Smooth muscle cell (in vitro differentiated cells): ENCODE measurements at regions not wholly inside any gene's neighbourhood (a gene's known extent, or its start where the extent isn't known, plus 50 kb on each side); places are given as distances from the start of the nearest gene placed in this dataset.

Source experiments
- DNase-seq: peaks from one replicate; lab custom pipeline; 2025; ENCODE audit not compliant: unreplicated experiment; lab: John Stamatoyannopoulos, UW
- H2AFZ ChIP-seq: fragments of 200-600 bp; sonication (generic); 2 replicates; pipeline ENCODE4 v1.6.0; 2016; ENCODE audit warnings: antibody characterized with exemption, low read depth, mild to moderate bottlenecking
- H3F3A ChIP-seq: fragments of 200-600 bp; sonication (generic); 2 replicates; pipeline ENCODE4 v1.6.0; 2017; ENCODE audit warnings: antibody characterized with exemption, low read depth
- H3K27ac ChIP-seq: fragments of 200-600 bp; sonication (generic); 2 replicates; pipeline ENCODE4 v1.5.1; 2016; ENCODE audit warnings: low read depth, mild to moderate bottlenecking
- H3K27me3 ChIP-seq: fragments of 200-600 bp; sonication (generic); 2 replicates; pipeline ENCODE4 v1.6.1; 2016; ENCODE audit warnings: low read depth, mild to moderate bottlenecking
- H3K36me3 ChIP-seq: fragments of 200-600 bp; sonication (generic); 2 replicates; pipeline ENCODE4 v1.5.1; 2016; ENCODE audit warnings: low read depth
- H3K4me1 ChIP-seq: fragments of 200-600 bp; sonication (generic); 2 replicates; pipeline ENCODE4 v1.5.1; 2016; ENCODE audit warnings: low read depth
- H3K4me2 ChIP-seq: fragments of 200-600 bp; sonication (generic); 2 replicates; pipeline ENCODE4 v1.6.0; 2016; ENCODE audit warnings: mild to moderate bottlenecking
- H3K4me3 ChIP-seq: fragments of 200-600 bp; sonication (generic); 2 replicates; pipeline ENCODE4 v1.5.1; 2016; ENCODE audit warnings: mild to moderate bottlenecking
- H3K79me2 ChIP-seq: fragments of 200-600 bp; sonication (generic); 2 replicates; pipeline ENCODE4 v1.6.0; 2016; ENCODE audit warnings: low read depth, mild to moderate bottlenecking
- H3K9ac ChIP-seq: fragments of 200-600 bp; sonication (generic); 2 replicates; pipeline ENCODE4 v1.6.0; 2016; ENCODE audit warnings: low read depth
- H3K9me3 ChIP-seq: fragments of 200-600 bp; sonication (generic); replicated peaks from 2 replicates; pipeline ENCODE4 v1.5.1; 2016; ENCODE audit warnings: low read depth
- H4K20me1 ChIP-seq: fragments of 200-600 bp; sonication (generic); 2 replicates; pipeline ENCODE4 v1.6.0; 2016; ENCODE audit warnings: low read depth
- WGBS: methylation state at CpG from one replicate; pipeline ENCODE4 v1.1.7; 2016; ENCODE audit warnings: low lambda C conversion rate; 5-methylcytosine and 5-hydroxymethylcytosine counted together
- TF ChIP-seq, protein P1 (sequence below): fragments of 200-600 bp; sonication (generic); IDR thresholded peaks from 2 replicates; pipeline ENCODE4 v1.5.1; 2017; ENCODE audit warnings: borderline replicate concordance, mild to moderate bottlenecking, antibody characterized with exemption; ENCODE audit not compliant: insufficient read depth, poor library complexity, severe bottlenecking

GRCh38 chr2:195582188-195582587 lies 74.8 kb upstream of the SLC39A10 start:
- Histone ChIP-seq H3K27ac (no peak overlapping the region), H3K4me1 (no peaks in the 10 kb centered on the region), H3K9ac (no peak overlapping the region), H3K4me2 (no peak overlapping the region), H3K27me3 (no peaks in the 10 kb centered on the region), H3K36me3 (no peaks in the 10 kb centered on the region), H2AFZ (no peak overlapping the region), H4K20me1 (no peaks in the 10 kb centered on the region), H3K79me2 (no peaks in the 10 kb centered on the region), H3K4me3 (no peak overlapping the region), H3F3A (no peaks in the 10 kb centered on the region), H3K9me3 (no peaks in the 10 kb centered on the region)
- TF ChIP-seq, protein P1, sequence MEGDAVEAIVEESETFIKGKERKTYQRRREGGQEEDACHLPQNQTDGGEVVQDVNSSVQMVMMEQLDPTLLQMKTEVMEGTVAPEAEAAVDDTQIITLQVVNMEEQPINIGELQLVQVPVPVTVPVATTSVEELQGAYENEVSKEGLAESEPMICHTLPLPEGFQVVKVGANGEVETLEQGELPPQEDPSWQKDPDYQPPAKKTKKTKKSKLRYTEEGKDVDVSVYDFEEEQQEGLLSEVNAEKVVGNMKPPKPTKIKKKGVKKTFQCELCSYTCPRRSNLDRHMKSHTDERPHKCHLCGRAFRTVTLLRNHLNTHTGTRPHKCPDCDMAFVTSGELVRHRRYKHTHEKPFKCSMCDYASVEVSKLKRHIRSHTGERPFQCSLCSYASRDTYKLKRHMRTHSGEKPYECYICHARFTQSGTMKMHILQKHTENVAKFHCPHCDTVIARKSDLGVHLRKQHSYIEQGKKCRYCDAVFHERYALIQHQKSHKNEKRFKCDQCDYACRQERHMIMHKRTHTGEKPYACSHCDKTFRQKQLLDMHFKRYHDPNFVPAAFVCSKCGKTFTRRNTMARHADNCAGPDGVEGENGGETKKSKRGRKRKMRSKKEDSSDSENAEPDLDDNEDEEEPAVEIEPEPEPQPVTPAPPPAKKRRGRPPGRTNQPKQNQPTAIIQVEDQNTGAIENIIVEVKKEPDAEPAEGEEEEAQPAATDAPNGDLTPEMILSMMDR, result no peak
- WGBS, result 97% methylated on average over 1 of the region's 1 CpG
- no peak for DNase-seq

- no peak overlapping the region for H3K9ac ChIP-seq
- no peaks in the 10 kb centered on the region for H3K79me2 ChIP-seq
- DNase-seq, result no peak
- no peak overlapping the region for H3K4me2 ChIP-seq
- TF ChIP-seq, protein P1, result no peak
- H2AFZ ChIP-seq, result peak overlapping the region; percentile 7
- no peaks in the 10 kb centered on the region for H3K27me3 ChIP-seq
- no peaks in the 10 kb centered on the region for H3K9me3 ChIP-seq
- H3K4me3 ChIP-seq, result no peak overlapping the region
- H3K36me3 ChIP-seq, result no peaks in the 10 kb centered on the region
- WGBS, result 88% methylated on average over 2 of the region's 2 CpGs
- no peak overlapping the region for H3K27ac ChIP-seq
- no peaks in the 10 kb centered on the region for H4K20me1 ChIP-seq
- H3F3A ChIP-seq, result no peaks in the 10 kb centered on the region
- no peaks in the 10 kb centered on the region for H3K4me1 ChIP-seq
Measured at GRCh38 chr2:195579776-195580555, 77.1 kb upstream of the SLC39A10 start.

DNA sequence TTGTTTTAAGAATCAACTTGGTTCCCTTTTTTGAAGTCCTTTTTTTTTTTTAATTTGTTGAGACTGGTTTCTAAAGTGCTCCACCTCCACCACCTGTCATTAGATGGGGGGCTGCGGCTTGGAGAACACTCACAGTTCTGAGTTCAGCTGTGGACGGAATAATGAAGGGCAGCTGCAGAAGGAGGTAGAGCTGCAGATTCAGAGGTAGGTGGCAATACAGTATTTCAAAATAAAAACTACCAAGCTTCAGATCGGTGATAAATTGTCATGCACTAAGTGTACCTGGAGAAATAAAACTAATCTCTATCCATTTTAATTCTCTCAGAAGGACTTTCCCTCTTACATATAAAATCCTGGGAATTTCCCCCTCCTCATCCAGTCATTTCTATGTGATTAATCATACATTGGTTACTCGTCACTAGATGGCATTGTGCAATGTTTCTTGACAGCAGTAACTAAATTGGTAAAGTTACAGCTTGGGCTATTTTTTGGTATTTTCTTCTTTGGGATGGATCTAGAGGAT lies 81.1 kb upstream of the SLC39A10 start:
- no peak for DNase-seq
- H3K27ac ChIP-seq, result peak overlapping the region; percentile 56

More for the DNA sequence above, 81.1 kb upstream of the SLC39A10 start:
- H3K4me2 ChIP-seq, result peak overlapping the region; percentile 30
- peak overlapping the region; percentile 11 for H2AFZ ChIP-seq
- H3F3A ChIP-seq, result no peaks in the 10 kb centered on the region
- no peaks in the 10 kb centered on the region for H3K79me2 ChIP-seq
- H3K9ac ChIP-seq, result peak overlapping the region; percentile 58
- H3K4me1 ChIP-seq, result no peaks in the 10 kb centered on the region
- H3K27me3 ChIP-seq, result no peaks in the 10 kb centered on the region
- H3K9me3 ChIP-seq, result no peaks in the 10 kb centered on the region
- no peak overlapping the region for H3K4me3 ChIP-seq
- no peaks in the 10 kb centered on the region for H4K20me1 ChIP-seq
- TF ChIP-seq, protein P1, result no peak
- 57% methylated on average over 4 of the region's 4 CpGs for WGBS
- no peaks in the 10 kb centered on the region for H3K36me3 ChIP-seq
